GM12872 (cell line): ENCODE measurements at regions not wholly inside any gene's neighbourhood (a gene's known extent, or its start where the extent isn't known, plus 50 kb on each side); places are given as distances from the start of the nearest gene placed in this dataset.

Experiments
- TF ChIP-seq, protein P1 (sequence below): IDR thresholded peaks from 3 replicates; pipeline ENCODE4 v1.5.1; 2011; ENCODE audit warnings: low read depth, mild to moderate bottlenecking, low read length, moderate library complexity; ENCODE audit not compliant: insufficient read depth

DNA sequence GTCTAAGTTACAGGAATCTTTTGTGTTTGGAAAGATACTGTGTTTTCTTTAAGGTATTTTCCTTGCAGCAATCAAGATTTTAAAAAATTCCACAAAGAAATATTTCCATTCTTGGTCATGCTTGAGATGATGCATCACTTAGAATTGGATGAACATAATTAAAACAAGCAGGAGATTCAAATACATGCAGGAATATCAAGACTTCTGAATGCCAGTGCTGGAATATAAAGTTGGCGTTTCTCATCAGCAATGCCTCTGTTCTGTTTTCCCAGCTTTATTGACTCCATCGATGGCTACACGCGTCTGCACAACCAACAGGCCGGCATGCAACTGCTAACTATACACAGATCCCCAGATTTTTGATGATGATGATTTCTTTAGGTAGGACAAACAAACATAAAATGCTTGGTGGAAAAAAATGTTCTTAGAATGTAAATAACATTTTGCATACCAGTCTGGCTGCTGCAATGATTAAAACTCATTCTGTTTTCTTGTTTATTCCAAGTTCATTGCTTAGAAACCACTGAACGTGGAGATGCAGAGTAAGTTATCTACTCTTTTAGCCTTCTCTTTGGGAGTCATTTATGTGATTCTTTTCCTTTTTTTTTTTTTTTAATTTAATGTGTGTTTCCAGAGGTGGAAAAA is 91.3 kb upstream of the FAM171A1 start:
- TF ChIP-seq, protein P1, sequence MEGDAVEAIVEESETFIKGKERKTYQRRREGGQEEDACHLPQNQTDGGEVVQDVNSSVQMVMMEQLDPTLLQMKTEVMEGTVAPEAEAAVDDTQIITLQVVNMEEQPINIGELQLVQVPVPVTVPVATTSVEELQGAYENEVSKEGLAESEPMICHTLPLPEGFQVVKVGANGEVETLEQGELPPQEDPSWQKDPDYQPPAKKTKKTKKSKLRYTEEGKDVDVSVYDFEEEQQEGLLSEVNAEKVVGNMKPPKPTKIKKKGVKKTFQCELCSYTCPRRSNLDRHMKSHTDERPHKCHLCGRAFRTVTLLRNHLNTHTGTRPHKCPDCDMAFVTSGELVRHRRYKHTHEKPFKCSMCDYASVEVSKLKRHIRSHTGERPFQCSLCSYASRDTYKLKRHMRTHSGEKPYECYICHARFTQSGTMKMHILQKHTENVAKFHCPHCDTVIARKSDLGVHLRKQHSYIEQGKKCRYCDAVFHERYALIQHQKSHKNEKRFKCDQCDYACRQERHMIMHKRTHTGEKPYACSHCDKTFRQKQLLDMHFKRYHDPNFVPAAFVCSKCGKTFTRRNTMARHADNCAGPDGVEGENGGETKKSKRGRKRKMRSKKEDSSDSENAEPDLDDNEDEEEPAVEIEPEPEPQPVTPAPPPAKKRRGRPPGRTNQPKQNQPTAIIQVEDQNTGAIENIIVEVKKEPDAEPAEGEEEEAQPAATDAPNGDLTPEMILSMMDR: no peak

DNA sequence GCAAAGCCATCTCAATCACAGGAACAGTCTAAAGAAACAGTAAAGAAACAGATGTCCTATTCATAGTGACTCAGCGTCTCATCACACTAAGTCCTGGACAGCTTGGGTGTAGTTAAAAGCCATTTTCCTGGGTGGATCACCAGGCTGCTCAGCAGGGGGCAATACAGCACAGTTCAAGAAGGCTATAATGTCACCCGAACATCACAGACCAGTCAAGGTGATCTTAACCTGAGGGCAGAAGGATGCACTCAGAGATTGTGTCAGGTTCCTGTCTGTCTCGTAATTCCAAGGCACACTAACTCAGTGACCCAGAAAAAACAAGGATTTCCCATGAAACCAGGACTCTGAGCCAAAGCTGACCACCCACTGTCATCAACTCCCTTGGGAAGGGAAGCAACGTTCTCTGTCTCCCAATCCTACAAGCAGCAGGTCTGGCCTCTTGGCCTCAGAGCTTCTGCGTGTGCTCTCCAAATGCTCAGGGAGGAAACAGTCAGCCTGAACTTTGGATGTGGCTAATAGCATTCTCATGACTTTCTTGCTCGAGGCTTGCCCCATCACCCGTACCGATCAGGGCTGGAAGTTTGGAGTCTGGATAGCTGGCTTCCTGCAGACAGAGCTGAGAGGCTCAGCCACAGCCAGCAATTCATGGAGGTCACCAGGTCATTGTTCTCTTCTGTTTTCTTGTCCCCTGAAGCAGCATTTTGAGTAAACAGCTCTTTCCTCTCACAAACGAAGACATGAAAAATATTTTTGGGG is 90.4 kb upstream of the FAM171A1 start:
- TF ChIP-seq, protein P1: no peak

DNA sequence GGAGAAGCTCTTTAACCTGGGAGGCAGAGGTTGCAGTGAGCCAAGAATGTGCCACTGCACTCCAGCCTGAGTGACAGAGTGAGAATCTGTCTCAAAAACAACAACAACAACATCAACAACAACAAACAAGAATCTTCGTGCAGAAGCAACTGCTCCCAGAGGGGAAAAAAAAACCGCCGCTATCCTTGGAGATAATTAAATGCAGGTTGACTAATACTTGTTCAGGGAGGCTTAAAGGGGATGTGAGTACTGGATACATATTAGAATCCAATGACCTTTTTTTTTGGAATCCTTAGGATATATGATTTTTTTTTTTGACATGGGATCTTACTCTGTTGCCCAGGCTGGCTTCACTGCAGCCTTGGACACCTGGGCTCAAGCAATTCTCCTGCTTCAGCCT is 89.6 kb upstream of the FAM171A1 start:
- TF ChIP-seq, protein P1: no peak

DNA sequence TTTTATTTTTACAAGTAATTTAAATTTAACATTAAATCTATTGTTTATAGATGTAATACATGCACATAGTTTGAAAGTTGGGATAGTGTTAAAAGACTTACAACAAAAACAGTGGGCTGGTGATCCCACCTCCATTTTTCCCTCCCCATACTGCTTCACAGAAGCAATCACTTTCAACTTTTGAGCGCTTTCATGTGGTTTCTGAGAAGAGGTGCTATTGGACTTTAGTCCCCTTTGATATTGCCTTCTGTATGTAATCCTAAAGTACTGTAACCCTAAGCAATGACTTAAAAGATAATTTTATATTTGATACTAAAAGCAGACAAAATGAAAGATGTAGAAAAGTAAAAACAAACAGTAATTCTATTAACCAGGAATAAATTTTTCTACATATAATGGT is 88.1 kb upstream of the FAM171A1 start:
- TF ChIP-seq, protein P1: no peak

DNA sequence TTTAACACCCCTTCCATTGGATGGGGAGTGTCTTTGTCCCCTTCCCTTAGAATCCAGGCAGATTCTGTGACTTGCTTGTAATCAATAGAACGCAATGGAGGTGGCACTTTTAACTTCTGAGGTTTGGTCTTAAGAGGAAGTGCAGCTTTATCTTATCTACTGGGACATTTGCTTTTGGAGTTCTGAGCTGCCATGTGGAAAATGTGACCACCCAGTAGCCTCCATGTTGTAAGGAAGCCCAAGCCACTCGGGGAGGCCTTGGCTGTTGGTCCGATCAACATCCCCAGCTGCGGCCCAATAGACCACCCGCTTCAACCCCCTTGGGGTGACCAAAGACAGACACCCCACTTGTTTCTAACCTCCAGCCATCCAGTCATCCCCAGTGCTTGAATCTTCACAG is 86.3 kb upstream of the FAM171A1 start:
- TF ChIP-seq, protein P1: no peak

DNA sequence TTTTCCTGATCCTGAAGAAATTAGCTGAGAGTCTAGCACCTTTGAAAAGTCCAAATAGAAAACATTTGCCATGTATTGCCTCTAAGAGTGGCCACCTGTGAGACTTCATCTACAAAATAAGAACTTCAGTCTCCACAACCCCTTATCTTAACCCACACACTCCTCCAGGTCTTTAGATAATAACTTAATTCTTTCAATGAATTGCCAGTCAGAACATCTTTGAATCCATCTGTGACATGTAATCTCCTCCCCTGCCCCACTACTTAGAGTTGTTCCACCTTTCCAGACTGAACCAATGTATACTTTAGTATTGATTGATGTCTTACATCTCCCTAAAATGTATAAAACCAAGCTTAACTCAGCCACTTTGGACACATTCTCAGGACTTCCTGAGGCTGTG is 84.4 kb upstream of the FAM171A1 start:
- TF ChIP-seq, protein P1: no peak

DNA sequence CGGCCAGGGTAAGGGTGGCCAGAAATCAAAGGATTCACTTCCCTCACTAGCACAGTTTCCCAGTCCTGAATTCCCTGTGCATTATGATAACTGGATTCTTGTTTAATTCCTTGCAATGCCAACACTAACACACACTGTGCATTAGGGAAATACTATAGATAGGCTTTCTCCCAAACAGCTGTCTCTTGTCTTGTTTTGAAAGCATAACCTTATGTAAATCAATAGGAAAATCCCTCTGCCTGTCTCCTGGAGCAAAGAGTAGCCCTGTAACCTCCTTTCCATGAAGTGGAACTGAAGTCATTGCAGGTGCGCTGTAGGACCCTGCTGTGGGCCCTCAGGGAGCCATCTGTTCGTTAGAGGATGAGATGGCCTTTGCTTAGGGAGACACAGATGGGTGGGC is 82.8 kb upstream of the FAM171A1 start:
- TF ChIP-seq, protein P1: no peak
